Tibial nerve (tissue), 4 donors: ENCODE measurements at regions not wholly inside any gene's neighbourhood (a gene's known extent, or its start where the extent isn't known, plus 50 kb on each side); places are given as distances from the start of the nearest gene placed in this dataset.

ENCODE experiments used
- DNase-seq, 2 donors: peaks; one replicate each; pipeline ENCODE4 v3.0.0-alpha.2; 2019; ENCODE audit warnings: low spot score in 2 of 2
- H3K27ac ChIP-seq, 4 donors: fragments of 200-600 bp; sonication (generic) in 3 of 4; one replicate each; pipeline ENCODE4 v1.5.1; 2017 to 2019; ENCODE audit warnings: mild to moderate bottlenecking in 1 of 4
- H3K27me3 ChIP-seq, 2 donors: fragments of 200-600 bp; sonication (generic) in 1 of 2; one replicate each; pipeline versions ENCODE4 v1.5.1 to v1.6.0; 2017 to 2019
- H3K36me3 ChIP-seq, 3 donors: fragments of 200-600 bp; sonication (generic); one replicate each; pipeline ENCODE4 v1.5.1; 2018 to 2019
- H3K4me1 ChIP-seq, 4 donors: fragments of 200-600 bp; sonication (generic) in 3 of 4; one replicate each; pipeline ENCODE4 v1.5.1; 2017 to 2019
- H3K4me3 ChIP-seq, 4 donors: fragments of 200-600 bp; sonication (generic) in 3 of 4; one replicate each; pipeline ENCODE4 v1.5.1; 2017 to 2019; ENCODE audit warnings: mild to moderate bottlenecking in 1 of 4, moderate library complexity in 1 of 4
- H3K9me3 ChIP-seq, 4 donors: fragments of 200-600 bp; sonication (generic) in 3 of 4; one replicate each; pipeline ENCODE4 v1.5.1; 2017 to 2019
- EP300 ChIP-seq, 2 donors: sonication (generic); formaldehyde crosslinking; IDR thresholded peaks; one replicate each; pipeline ENCODE4 v1.6.1; 2017; ENCODE audit warnings: antibody characterized with exemption in 2 of 2, mild to moderate bottlenecking in 1 of 2
- POLR2A ChIP-seq, 2 donors: fragments of 450-650 bp; IDR thresholded peaks; one replicate each; pipeline ENCODE4 v1.6.1; 2017; ENCODE audit warnings: antibody characterized with exemption in 2 of 2, mild to moderate bottlenecking in 2 of 2, moderate library complexity in 2 of 2
- WGBS, 2 donors: methylation state at CpG; one replicate each; pipeline ENCODE4 v1.1.5; 2018; 5-methylcytosine and 5-hydroxymethylcytosine counted together
- TF ChIP-seq, protein P1 (sequence below), 5 experiments: fragments of 200-600 bp in 3 of 5; fragments of 450-650 bp in 2 of 5; sonication (generic) in 3 of 5; IDR thresholded peaks; one replicate each; pipeline ENCODE4 v1.5.1; 2016 to 2019; ENCODE audit warnings: antibody characterized with exemption in 5 of 5, mild to moderate bottlenecking in 3 of 5, moderate library complexity in 2 of 5

- WGBS, 2 donors, result 92 to 99% methylated on average over 1 of the region's 1 CpG
- TF ChIP-seq, protein P1, sequence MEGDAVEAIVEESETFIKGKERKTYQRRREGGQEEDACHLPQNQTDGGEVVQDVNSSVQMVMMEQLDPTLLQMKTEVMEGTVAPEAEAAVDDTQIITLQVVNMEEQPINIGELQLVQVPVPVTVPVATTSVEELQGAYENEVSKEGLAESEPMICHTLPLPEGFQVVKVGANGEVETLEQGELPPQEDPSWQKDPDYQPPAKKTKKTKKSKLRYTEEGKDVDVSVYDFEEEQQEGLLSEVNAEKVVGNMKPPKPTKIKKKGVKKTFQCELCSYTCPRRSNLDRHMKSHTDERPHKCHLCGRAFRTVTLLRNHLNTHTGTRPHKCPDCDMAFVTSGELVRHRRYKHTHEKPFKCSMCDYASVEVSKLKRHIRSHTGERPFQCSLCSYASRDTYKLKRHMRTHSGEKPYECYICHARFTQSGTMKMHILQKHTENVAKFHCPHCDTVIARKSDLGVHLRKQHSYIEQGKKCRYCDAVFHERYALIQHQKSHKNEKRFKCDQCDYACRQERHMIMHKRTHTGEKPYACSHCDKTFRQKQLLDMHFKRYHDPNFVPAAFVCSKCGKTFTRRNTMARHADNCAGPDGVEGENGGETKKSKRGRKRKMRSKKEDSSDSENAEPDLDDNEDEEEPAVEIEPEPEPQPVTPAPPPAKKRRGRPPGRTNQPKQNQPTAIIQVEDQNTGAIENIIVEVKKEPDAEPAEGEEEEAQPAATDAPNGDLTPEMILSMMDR (IDR thresholded peaks at IDR 0.05), result no peak
- TF ChIP-seq POLR2A (IDR thresholded peaks at IDR 0.05), result no peak
- no peak for TF ChIP-seq EP300 (IDR thresholded peaks at IDR 0.05)
- H3K4me3 ChIP-seq, result no peak overlapping the region
- H3K36me3 ChIP-seq, result no peaks in the 10 kb centered on the region
- H3K27me3 ChIP-seq, result no peaks in the 10 kb centered on the region
- H3K9me3 ChIP-seq, result peaks cover 0 to 9% (median 0%) of the 10 kb centered on the region in 4 donors
- DNase-seq, result no peak
- H3K4me1 ChIP-seq, result no peaks in the 10 kb centered on the region
- no peak overlapping the region for H3K27ac ChIP-seq
Observed at GRCh38 chr10:64626924-64627323, 1105.7 kb downstream of the REEP3 start.

DNA sequence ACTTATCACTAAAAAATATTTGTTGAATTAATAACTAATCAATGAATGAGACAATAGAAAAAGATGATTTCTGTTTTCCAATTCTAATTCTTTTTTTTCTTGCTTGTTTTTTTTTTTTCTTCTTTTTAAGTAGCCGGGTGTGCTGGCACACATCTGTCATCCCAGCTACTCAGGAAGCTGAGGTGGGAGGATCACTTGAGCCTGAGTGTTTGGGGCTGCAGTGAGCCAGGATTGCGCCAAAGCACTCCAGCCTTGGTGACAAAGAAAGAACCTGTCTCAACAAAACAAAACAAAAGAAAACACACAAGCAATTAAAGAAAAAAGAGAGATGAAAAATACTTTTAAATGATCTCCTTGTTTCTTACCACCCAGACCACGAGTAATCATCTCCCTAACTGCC is 1109.3 kb downstream of the REEP3 start:
- no peaks in the 10 kb centered on the region for H3K36me3 ChIP-seq
- peaks cover 0 to 9% (median 0%) of the 10 kb centered on the region in 4 donors for H3K9me3 ChIP-seq
- no peak for DNase-seq

DNA sequence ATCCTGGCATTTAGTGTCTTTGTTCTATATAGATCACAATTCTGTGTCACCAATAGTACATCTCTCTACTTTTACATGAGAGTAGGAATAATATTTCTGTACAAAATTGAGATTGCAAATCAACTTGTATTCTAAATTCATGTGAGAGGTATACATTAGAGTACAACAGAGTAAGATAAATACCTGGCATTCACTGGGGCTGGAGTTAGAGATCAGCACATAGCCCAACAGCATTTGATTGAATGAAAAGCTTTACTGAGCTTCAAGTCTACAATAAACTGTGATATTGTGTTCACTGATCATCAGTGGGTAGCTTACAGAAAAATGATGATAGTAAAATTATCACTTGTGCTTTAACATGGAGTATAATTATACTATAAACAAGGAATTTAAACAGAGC is 1114.7 kb downstream of the REEP3 start:
- no peak overlapping the region for H3K27ac ChIP-seq
- no peak for DNase-seq
- no peaks in the 10 kb centered on the region for H3K4me1 ChIP-seq
- no peaks in the 10 kb centered on the region for H3K9me3 ChIP-seq
- H3K4me3 ChIP-seq, result no peak overlapping the region
- TF ChIP-seq POLR2A (IDR thresholded peaks at IDR 0.05) (no peak), EP300 (IDR thresholded peaks at IDR 0.05) (no peak)
- TF ChIP-seq, protein P1 (IDR thresholded peaks at IDR 0.05), result no peak
- no peaks in the 10 kb centered on the region for H3K36me3 ChIP-seq
- H3K27me3 ChIP-seq, result no peaks in the 10 kb centered on the region

More for the DNA sequence above, 1109.3 kb downstream of the REEP3 start:
- Histone ChIP-seq H3K27me3 (no peaks in the 10 kb centered on the region), H3K4me3 (no peak overlapping the region), H3K27ac (no peak overlapping the region), H3K4me1 (no peaks in the 10 kb centered on the region)
- TF ChIP-seq POLR2A (IDR thresholded peaks at IDR 0.05) (no peak), EP300 (IDR thresholded peaks at IDR 0.05) (no peak)
- TF ChIP-seq, protein P1 (IDR thresholded peaks at IDR 0.05), result no peak
- WGBS, 2 donors, result 59 to 65% methylated on average over 3 of the region's 3 CpGs

DNA sequence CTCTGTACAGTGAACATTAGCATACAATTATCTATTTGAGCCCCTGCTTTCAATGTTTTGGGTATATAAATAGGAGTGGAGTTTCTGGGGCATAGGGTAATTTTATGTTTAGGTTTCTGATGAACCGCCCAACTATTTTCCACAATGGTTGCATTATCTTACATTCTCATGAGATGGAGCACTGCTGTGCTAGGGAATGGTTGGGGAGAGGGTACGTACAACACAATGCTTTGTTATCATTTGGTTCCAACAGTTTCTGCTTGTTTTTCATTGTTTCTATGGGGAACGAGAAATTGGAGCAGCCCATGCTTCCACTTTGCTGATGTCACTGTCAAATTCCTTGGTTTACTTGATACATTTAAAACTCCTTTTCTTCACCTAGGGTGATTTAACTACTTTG is 1115.3 kb downstream of the REEP3 start:
- Histone ChIP-seq H3K4me3 (no peak overlapping the region), H3K9me3 (no peaks in the 10 kb centered on the region), H3K36me3 (no peaks in the 10 kb centered on the region), H3K27me3 (no peaks in the 10 kb centered on the region), H3K4me1 (no peaks in the 10 kb centered on the region), H3K27ac (no peak overlapping the region)
- no peak for DNase-seq
- TF ChIP-seq POLR2A (IDR thresholded peaks at IDR 0.05) (no peak), EP300 (IDR thresholded peaks at IDR 0.05) (no peak)
- TF ChIP-seq, protein P1 (IDR thresholded peaks at IDR 0.05), result no peak
- WGBS, 2 donors, result 33 to 43% methylated on average over 3 of the region's 3 CpGs

DNA sequence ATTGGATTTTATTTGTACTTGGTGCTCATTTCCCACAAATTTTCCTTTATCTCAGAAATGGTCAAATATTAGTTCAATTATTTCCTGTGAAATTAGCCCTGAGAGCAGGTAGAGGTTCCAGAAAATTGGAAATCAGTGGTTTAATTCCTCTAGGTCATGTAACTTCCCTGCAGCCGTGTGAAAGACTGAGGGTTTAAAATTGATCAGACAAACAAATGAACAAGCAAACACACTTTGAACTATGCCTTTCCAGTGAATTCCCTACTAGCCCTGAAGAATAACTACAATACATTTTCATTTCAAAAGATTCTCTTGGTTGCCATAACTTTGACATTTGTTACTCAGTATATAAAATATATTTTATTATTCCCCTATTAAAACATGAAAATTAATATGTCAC is 1116.7 kb downstream of the REEP3 start:
- DNase-seq, result no peak
- TF ChIP-seq EP300 (IDR thresholded peaks at IDR 0.05) (no peak), POLR2A (IDR thresholded peaks at IDR 0.05) (no peak)
- TF ChIP-seq, protein P1 (IDR thresholded peaks at IDR 0.05), result no peak
- H3K27me3 ChIP-seq, result no peaks in the 10 kb centered on the region

More for the DNA sequence above, 1116.7 kb downstream of the REEP3 start:
- 70 to 74% methylated on average over 1 of the region's 1 CpG for WGBS, 2 donors
- H3K4me1 ChIP-seq, result no peaks in the 10 kb centered on the region
- no peaks in the 10 kb centered on the region for H3K9me3 ChIP-seq
- H3K4me3 ChIP-seq, result no peak overlapping the region
- no peaks in the 10 kb centered on the region for H3K36me3 ChIP-seq
- H3K27ac ChIP-seq, result no peak overlapping the region
